ENCODE measurements at regions not wholly inside any gene's neighbourhood (a gene's known extent, or its start where the extent isn't known, plus 50 kb on each side); places are given as distances from the start of the nearest gene placed in this dataset.
A peak's percentile ranks its signal among the peaks of the same experiment; 100 is the strongest.
"Not testable (repeated sequence)": the region's sequence is repeated elsewhere in the genome, so short reads cannot be mapped to it uniquely, and the experiment has no call there.

DNA sequence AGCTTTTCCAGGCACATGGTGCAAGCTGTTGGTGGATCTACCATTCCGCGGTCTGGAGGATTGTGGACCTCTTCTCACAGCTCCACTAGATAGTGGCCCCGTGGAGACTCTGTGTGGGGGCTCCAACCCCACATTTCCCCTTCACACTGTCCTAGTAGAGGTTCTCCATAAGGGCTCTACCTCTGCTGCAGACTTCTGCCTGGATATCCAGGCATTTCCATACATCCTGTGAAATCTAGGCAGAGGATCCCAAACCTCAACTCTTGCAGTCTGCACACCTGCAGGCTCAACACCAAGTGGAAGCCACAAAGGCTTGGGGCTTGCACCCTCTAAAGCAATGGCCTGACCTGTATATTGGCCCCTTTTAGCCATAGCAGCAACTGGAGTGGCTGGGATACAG lies 283.4 kb upstream of the KLF4 start:
- no CpG with 5 or more reads among the region's 3 CpGs for whole genome bisulfite sequencing (ENCODE audit: insufficient coverage, low coverage, low lambda C conversion rate, missing lambda C conversion rate)
- intact Hi-C loops (cut with DNase I) = no loop called here
- DNase-seq (no peak), ATAC-seq (no peak)
- Histone ChIP-seq H3K36me3 (no peaks in the 10 kb centered on the region), H3K27ac (no peak overlapping the region), H3K27me3 (no peaks in the 10 kb centered on the region), H3K4me1 (no peaks in the 10 kb centered on the region), H3K4me3 (no peak overlapping the region), H3K9me3 (no peaks in the 10 kb centered on the region)
- TF ChIP-seq, protein P1, sequence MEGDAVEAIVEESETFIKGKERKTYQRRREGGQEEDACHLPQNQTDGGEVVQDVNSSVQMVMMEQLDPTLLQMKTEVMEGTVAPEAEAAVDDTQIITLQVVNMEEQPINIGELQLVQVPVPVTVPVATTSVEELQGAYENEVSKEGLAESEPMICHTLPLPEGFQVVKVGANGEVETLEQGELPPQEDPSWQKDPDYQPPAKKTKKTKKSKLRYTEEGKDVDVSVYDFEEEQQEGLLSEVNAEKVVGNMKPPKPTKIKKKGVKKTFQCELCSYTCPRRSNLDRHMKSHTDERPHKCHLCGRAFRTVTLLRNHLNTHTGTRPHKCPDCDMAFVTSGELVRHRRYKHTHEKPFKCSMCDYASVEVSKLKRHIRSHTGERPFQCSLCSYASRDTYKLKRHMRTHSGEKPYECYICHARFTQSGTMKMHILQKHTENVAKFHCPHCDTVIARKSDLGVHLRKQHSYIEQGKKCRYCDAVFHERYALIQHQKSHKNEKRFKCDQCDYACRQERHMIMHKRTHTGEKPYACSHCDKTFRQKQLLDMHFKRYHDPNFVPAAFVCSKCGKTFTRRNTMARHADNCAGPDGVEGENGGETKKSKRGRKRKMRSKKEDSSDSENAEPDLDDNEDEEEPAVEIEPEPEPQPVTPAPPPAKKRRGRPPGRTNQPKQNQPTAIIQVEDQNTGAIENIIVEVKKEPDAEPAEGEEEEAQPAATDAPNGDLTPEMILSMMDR (IDR thresholded peaks at IDR 0.05) = no peak
- TF ChIP-seq POLR2A (IDR thresholded peaks at IDR 0.05) = no peak

DNA sequence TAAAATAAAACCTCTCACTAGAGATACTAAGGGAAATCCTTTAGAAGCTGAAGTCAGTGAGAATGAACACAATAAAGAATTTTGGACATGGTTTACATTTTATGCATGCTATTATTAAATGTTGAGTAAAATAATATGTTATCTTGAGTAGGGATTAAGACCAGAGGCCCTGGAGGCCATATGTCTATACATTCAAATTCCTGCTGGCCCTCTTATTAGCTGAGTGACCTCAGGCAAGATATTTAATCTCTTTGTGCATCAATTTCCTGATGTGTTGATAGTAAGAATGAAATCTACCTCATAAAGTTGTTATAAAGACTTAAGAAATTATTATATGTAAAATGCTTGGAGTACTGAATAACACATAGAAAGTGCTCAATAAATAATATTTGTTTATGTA lies 281.1 kb upstream of the KLF4 start:
- DNase-seq (no peak), ATAC-seq (no peak)
- no peaks in the 10 kb centered on the region for H3K36me3 ChIP-seq
- intact Hi-C loops (cut with DNase I) = no loop called here
- no peak for TF ChIP-seq POLR2A (IDR thresholded peaks at IDR 0.05)
- TF ChIP-seq, protein P1 (IDR thresholded peaks at IDR 0.05) = no peak
- H3K9me3 ChIP-seq = no peaks in the 10 kb centered on the region
- H3K27me3 ChIP-seq = no peaks in the 10 kb centered on the region
- H3K4me3 ChIP-seq = no peak overlapping the region
- no peak overlapping the region for H3K27ac ChIP-seq
- H3K4me1 ChIP-seq = no peaks in the 10 kb centered on the region

DNA sequence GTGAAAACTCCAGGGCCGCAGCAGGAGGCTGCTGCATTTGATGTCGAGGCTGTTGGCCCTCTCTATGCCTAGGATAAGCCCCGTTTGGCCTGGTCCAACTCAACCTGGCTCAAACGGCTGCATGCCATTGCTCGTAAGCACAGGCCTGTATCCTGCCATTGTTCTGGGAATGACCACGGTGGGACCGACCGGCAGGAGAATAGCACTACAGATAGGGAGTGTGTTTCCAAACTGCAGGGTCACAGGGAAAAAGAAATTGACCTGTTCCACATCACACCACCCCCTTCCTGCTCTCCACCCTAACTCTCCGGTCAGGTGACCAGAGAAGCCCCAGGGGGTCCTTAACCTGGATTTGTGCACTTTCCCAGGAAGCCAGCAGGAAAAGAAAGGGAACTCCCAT lies 278.7 kb upstream of the KLF4 start:
- no peak overlapping the region for H3K27ac ChIP-seq
- peak; percentile 33 to 51 (median 40) for ATAC-seq
- H3K4me1 ChIP-seq = no peaks in the 10 kb centered on the region
- no peaks in the 10 kb centered on the region for H3K9me3 ChIP-seq
- no peaks in the 10 kb centered on the region for H3K36me3 ChIP-seq
- no peak for TF ChIP-seq POLR2A (IDR thresholded peaks at IDR 0.05)
- TF ChIP-seq, protein P1 (IDR thresholded peaks at IDR 0.05) = no peak
- intact Hi-C loops (cut with DNase I) = loop anchor here in 1 of 2 donors (10.0 kb wide), 1 partner anchor 757 kb away; no protein-coding TSS in a partner anchor
- WGBS (ENCODE audit: insufficient coverage, low coverage, low lambda C conversion rate, missing lambda C conversion rate) = 31% methylated on average over 5 of the region's 9 CpGs
- H3K27me3 ChIP-seq = no peaks in the 10 kb centered on the region
- no peak for DNase-seq
- no peak overlapping the region for H3K4me3 ChIP-seq

DNA sequence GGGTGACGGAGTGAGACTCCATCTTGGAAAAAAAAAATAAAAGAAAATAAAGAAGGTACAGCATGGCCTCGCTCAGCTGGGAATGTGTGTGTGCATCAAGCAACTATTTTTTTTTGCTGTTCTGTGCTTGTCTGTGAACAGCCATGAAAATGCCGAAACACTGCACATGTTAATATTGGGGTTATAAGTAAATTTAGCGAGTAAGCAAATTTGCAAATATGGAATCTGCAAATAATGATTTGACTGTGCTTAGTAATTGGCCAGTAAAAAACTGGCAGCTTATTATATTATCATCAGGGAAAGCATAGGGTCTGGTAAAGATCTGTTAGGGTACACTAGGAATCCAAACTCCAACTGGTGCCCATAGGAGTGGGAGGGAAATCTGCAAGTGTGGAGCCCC lies 278.1 kb upstream of the KLF4 start:
- Histone ChIP-seq H3K27ac (no peak overlapping the region), H3K4me3 (no peak overlapping the region), H3K36me3 (no peaks in the 10 kb centered on the region), H3K27me3 (no peaks in the 10 kb centered on the region), H3K4me1 (no peaks in the 10 kb centered on the region), H3K9me3 (no peaks in the 10 kb centered on the region)
- no peak for DNase-seq
- ATAC-seq = no peak
- intact Hi-C loops (cut with DNase I) = loop anchor here in 1 of 2 donors (10.0 kb wide), 1 partner anchor 757 kb away; no protein-coding TSS in a partner anchor
- WGBS (ENCODE audit: insufficient coverage, low coverage, low lambda C conversion rate, missing lambda C conversion rate) = 80% methylated on average over 4 of the region's 4 CpGs
- TF ChIP-seq, protein P1 (IDR thresholded peaks at IDR 0.05) = no peak
- no peak for TF ChIP-seq POLR2A (IDR thresholded peaks at IDR 0.05)

DNA sequence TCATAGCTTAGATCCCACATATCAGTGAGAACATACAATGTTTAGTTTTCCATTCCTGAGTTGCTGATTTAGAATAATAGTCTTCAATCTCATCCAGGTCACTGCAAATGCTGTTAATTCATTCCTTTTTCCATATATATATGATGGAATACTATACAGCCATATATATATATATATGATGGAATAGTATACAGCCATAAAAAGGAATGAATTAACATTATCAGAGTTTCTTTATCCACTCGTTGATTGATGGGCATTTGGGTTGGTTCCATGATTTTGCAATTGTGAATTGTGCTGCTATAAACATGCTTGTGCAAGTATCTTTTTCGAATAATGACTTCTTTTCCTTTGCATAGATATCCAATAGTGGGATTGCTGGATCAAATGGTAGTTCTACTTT lies 273.9 kb upstream of the KLF4 start:
- intact Hi-C loops (cut with DNase I) = loop anchor here in 1 of 2 donors (10.0 kb wide), 1 partner anchor 761 kb away; no protein-coding TSS in a partner anchor
- 62% methylated on average over 2 of the region's 2 CpGs for WGBS (ENCODE audit: insufficient coverage, low coverage, low lambda C conversion rate, missing lambda C conversion rate)

More for the DNA sequence above, 273.9 kb upstream of the KLF4 start:
- not testable (repeated sequence) for H3K4me1 ChIP-seq, H3K4me3 ChIP-seq, H3K36me3 ChIP-seq, ATAC-seq, H3K27me3 ChIP-seq, DNase-seq, H3K27ac ChIP-seq, H3K9me3 ChIP-seq

Measured in right lobe of liver (tissue), 6 donors.